CD4-positive, alpha-beta T cell treated with Interleukin-10 for 1 hour (primary cell): ENCODE measurements at regions not wholly inside any gene's neighbourhood (a gene's known extent, or its start where the extent isn't known, plus 50 kb on each side); places are given as distances from the start of the nearest gene placed in this dataset.
"Not testable (repeated sequence)": the region's sequence is repeated elsewhere in the genome, so short reads cannot be mapped to it uniquely, and the experiment has no call there.

Source experiments
- DNase-seq: peaks from one replicate; pipeline ENCODE4 v3.0.0-alpha.2; 2020

- no peak for DNase-seq
These were observed 117.9 kb downstream of the GPCPD1 start for GRCh38 chr20:5492937-5493336.

DNA sequence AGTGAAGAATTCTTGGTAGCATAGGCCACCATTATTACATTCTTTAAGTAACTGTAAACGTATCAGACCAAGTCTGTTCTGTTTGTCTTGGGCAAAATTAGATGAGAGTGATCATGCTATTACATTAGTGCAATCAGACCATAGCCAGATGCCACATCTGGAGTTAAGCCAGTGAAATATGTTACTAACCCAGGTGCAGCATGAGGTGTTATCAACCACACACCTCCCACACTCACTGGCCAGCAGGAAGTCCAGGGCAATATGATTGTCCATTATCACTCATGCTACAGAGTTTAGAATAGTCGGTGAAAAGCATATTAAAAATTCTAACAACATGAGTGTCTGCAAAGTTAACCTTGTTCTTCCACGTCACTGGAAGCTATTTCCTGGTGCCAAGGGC is 119.4 kb downstream of the GPCPD1 start:
- no peak for DNase-seq

DNA sequence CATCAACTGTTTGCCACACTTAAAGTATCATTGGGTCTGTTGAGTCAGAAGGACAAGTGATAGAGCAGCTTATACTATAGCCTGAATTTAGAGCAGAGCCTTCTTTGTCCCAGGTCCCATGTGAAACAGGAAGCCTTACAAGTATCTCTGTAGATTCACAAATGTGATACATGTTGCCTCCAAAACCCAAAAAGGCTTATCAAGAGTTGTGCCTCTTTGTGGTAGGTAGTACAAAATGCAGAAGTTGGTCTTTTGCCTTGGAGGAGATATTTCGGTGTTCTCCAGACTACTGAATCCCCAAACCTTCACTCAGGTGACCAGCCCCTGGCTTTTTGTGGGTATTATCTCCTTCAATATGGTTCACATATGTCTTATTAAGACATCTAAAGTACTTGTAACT is 121.2 kb downstream of the GPCPD1 start:
- no peak for DNase-seq

GRCh38 chr20:5488823-5489222 is 122.0 kb downstream of the GPCPD1 start:
- DNase-seq: no peak

- no peak for DNase-seq
These were observed 124.3 kb downstream of the GPCPD1 start for GRCh38 chr20:5486377-5487054.

GRCh38 chr20:5484926-5485325 is 125.9 kb downstream of the GPCPD1 start:
- no peak for DNase-seq

DNA sequence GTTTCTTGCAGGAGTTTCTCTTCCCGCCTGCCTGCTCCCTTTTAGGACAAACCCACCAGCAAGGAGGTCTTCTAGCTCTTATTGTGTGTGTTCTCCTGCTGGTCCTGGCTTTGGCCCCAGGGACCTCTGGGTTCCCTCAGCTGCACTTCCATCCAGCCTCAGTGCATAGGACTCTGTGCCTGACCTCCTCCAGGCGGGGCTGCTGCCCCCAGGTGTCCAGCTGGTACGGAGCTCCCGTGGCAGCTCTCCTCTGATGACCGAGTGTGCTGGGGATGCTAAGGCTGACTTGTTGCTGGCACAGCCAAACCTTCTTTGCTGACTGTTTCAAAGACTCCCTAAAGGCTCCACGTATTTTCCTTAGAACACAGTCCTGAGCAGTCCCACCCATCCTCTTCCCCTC is 126.5 kb downstream of the GPCPD1 start:
- DNase-seq: no peak

- no peak for DNase-seq
These were observed 128.0 kb downstream of the GPCPD1 start for GRCh38 chr20:5482791-5483190.

- DNase-seq: no peak
These were observed 128.9 kb downstream of the GPCPD1 start for GRCh38 chr20:5481872-5482271.

- DNase-seq: no peak
These were observed 129.8 kb downstream of the GPCPD1 start for GRCh38 chr20:5480824-5481600.

DNA sequence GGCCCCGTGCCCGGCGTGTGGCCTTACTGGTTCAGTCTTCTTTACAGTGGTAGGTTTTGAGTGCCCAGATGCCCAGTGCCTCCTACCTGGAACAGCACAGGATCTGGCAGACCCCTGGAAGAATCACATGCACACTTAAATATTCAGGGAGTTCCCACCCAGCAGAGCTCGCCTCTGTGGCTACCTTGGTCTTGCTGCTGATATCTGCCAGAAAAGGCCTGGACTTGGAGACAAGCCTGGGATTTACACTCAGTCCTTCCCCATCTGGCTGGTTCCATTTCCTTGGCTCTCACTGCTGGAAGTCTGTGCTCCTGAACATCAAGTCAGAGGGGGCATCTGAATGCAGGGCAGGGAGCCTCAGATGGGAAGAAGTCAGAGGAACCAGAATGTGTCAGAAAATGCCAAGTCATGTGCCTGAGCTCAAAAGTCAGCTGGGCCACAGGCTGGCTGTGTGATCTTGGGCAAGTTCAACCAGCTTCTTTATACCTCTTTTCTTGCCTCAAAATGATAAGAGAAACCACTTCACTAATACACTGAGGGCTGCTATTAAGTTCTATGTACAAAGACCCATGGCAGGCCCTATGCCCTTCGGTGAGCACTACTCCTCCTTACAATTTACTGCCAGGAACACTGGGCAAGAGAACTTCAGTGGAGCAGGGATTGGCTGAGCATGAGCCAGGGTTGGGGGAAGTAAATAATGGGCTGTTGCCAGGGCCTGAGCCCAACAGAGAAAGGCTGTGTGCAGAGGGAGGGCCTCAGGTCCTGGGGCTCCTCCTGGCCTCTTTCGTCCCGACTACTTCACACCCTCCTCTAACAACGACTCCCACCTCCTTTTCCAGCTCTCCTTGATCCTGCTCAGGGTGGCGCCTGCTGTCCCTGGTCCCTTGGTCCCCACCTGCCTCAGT is 135.9 kb downstream of the GPCPD1 start:
- DNase-seq: no peak

DNA sequence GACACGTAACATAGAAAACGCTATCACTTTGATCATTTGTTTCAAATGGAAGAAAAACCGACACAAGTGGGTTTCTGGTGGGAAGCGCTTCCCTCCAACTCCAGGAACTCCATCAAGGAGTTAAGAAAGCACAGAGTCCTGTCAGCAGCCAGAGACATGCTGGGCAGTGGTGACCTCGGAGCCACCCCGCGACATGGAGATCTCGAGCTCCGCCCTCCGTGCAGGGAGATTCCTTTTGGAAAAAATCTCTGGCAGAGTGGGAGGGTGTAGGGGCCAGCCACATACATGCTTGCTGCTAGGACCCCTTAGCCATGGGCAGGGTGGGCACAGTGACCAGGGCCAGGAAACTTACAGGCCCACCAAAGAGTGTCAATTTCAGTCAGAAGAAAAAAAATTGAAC is 138.9 kb downstream of the GPCPD1 start:
- DNase-seq: not testable (repeated sequence)

GRCh38 chr20:5471368-5471767 is 139.4 kb downstream of the GPCPD1 start:
- no peak for DNase-seq

DNA sequence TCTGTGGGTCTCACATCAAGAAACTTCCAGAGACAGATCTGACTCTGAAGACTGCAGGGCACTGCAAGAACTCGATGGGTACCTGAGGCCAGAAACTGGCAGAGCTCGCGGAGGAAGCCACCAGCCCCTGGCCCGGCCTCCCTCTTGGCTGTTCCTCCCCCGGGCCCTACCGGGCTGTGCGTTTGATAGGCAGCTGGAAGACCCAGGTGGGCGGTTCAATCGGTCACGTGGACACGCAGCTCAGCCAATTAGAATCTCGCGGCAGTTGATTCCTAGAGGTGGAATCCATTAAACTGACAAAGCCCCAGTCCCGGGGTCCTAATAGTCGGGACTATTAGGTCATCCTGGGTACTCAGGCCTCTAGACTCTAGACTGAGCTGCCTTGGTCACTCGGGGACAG is 139.9 kb downstream of the GPCPD1 start:
- DNase-seq: no peak

DNA sequence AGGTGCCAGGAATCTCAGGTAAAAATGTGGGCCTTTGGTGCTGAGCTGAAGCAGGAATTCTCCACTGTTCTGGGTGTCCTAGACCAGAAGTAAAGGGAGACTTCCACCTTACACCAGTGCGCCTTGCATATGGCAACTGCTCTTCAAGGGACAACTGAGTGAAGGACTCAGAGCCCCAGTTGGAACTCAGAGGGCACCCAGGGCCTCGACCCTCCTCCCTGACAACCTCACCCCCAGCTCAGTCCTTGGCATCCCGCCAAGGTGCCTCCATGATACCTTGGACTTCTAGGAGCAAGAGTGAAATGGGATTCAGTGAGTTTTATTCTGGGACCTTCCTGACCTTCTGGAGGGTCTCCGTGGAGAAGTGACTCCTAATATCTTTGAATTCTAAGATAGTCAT is 140.3 kb downstream of the GPCPD1 start:
- no peak for DNase-seq

DNA sequence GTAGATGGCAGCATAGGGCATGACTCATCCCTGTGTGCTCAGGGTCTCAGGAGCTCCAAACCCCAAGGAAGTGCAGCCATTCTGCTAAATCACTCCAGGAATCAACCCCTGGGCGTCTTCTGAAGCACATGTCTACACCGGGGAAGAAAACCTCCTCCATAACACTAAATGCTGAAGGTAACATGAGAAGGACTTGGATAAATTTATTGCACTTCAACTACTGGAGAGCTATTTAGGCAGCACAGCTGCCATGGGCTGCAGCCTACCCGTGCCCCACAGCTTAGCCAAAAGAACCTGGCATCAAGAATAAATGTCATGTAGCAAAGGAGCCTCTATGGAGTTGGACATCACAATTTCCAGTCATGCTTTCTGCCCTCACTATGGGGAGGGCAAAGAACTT is 141.7 kb downstream of the GPCPD1 start:
- no peak for DNase-seq

GRCh38 chr20:5467086-5467485 is 143.7 kb downstream of the GPCPD1 start:
- no peak for DNase-seq

- DNase-seq: no peak
These were observed 145.2 kb downstream of the GPCPD1 start for GRCh38 chr20:5465604-5465927.

GRCh38 chr20:5464901-5465603 is 145.8 kb downstream of the GPCPD1 start:
- no peak for DNase-seq

GRCh38 chr20:5463007-5463686 is 146.4 kb upstream of the PROKR2 start:
- DNase-seq: no peak

GRCh38 chr20:5453745-5454144 is 137.0 kb upstream of the PROKR2 start:
- DNase-seq: not testable (repeated sequence)

DNA sequence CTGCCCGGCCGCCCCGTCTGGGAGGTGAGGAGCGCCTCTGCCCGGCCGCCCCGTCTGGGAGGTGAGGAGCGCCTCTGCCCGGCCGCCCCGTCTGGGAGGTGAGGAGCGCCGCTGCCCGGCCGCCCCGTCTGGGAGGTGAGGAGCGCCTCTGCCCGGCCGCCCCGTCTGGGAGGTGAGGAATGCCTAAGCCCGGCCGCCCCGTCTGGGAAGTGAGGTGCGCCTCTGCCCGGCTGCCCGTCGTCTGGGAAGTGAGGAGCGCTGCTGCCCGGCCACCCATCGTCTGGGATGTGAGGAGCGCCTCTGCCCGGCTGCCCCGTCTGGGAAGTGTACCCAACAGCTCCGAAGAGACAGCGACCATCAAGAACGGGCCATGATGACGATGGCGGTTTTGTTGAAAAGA is 136.6 kb upstream of the PROKR2 start:
- DNase-seq: not testable (repeated sequence)
